H1 (cell line): ENCODE measurements at regions not wholly inside any gene's neighbourhood (a gene's known extent, or its start where the extent isn't known, plus 50 kb on each side); places are given as distances from the start of the nearest gene placed in this dataset.

ENCODE experiments used
- CTCF ChIA-PET: fragments of 300-600 bp; sonication (Branson Sonifier 250); formaldehyde crosslinking; loops from one replicate; lab custom pipeline; 2021; ENCODE audit not compliant: partially characterized antibody; lab: Charles Lee
- POLR2A ChIA-PET: fragments of 300-600 bp; sonication (Branson Sonifier 250); formaldehyde crosslinking; loops from one replicate; lab custom pipeline; 2021; ENCODE audit warnings: inconsistent platforms; ENCODE audit not compliant: partially characterized antibody; lab: Charles Lee
- DNase-seq, 2 experiments: peaks; one replicate each; pipeline versions ENCODE4 v3.0.0 to v3.0.0-alpha.2; 2010 to 2022; ENCODE audit warnings: low spot score in 2 of 2, low read depth in 1 of 2, mixed read lengths in 1 of 2
- FAIRE-seq: peaks from 2 replicates; lab custom pipeline; 2011; peaks lifted over from hg19 to GRCh38; lab: Jason Lieb, UNC
- H2AFZ ChIP-seq: 2 replicates; pipeline ENCODE4 v1.8.1; 2012; ENCODE audit warnings: low read length, inconsistent platforms
- H2AK5ac ChIP-seq: 2 replicates; pipeline ENCODE4 v1.6.1; 2013; ENCODE audit warnings: low read depth, low read length
- H2BK120ac ChIP-seq: replicated peaks from 2 replicates; pipeline ENCODE3; 2013; ENCODE audit warnings: low read depth, low read length, inconsistent platforms
- H2BK12ac ChIP-seq: 2 replicates; pipeline ENCODE4 v1.6.1; 2013; ENCODE audit warnings: low read depth, low read length
- H2BK15ac ChIP-seq: 2 replicates; pipeline ENCODE4 v1.6.1; 2013; ENCODE audit warnings: low read length
- H2BK20ac ChIP-seq: 2 replicates; pipeline ENCODE4 v1.6.1; 2013; ENCODE audit warnings: low read length
- H2BK5ac ChIP-seq: 2 replicates; pipeline ENCODE4 v1.6.1; 2013; ENCODE audit warnings: low read depth, low read length
- H3K14ac ChIP-seq: 2 replicates; pipeline ENCODE4 v1.6.1; 2013; ENCODE audit warnings: inconsistent platforms; ENCODE audit not compliant: insufficient read length
- H3K18ac ChIP-seq: 2 replicates; pipeline ENCODE4 v1.6.1; 2013; ENCODE audit warnings: low read length; ENCODE audit errors: extremely low read depth
- H3K23ac ChIP-seq: 2 replicates; pipeline ENCODE4 v1.6.1; 2013; ENCODE audit warnings: inconsistent platforms; ENCODE audit not compliant: insufficient read length
- H3K23me2 ChIP-seq: 2 replicates; pipeline ENCODE4 v1.6.1; 2013; ENCODE audit warnings: low read depth, low read length
- H3K27ac ChIP-seq: 2 replicates; pipeline ENCODE4 v1.6.1; 2011; ENCODE audit warnings: low read depth, low read length, inconsistent platforms
- H3K27me3 ChIP-seq, 4 experiments: replicated peaks in 1 of 4; 1 replicate in 1 of 4; 2 replicates in 3 of 4; pipeline versions ENCODE4 v1.6.1 to v1.8.1; 2011 to 2013; ENCODE audit warnings: low read length in 3 of 4, mild to moderate bottlenecking in 3 of 4, inconsistent platforms in 2 of 4, mixed read lengths in 2 of 4, moderate library complexity in 1 of 4; ENCODE audit not compliant: control insufficient read depth in 3 of 4, insufficient read depth in 3 of 4; ENCODE audit errors: extremely low read depth in 1 of 4
- H3K36me3 ChIP-seq, 4 experiments: 2 replicates each; pipeline versions ENCODE4 v1.6.1 to v1.8.1; 2011 to 2013; ENCODE audit warnings: mild to moderate bottlenecking in 4 of 4, low read length in 3 of 4, moderate library complexity in 2 of 4, control low read depth in 1 of 4, inconsistent platforms in 1 of 4; ENCODE audit not compliant: insufficient read depth in 4 of 4, control insufficient read depth in 2 of 4
- H3K4ac ChIP-seq: replicated peaks from 2 replicates; pipeline ENCODE3; 2013; ENCODE audit warnings: low read length, low read depth, mixed read lengths, inconsistent platforms; ENCODE audit not compliant: insufficient read length
- H3K4me1 ChIP-seq, 4 experiments: replicated peaks in 1 of 4; 1 replicate in 1 of 4; 2 replicates in 3 of 4; pipeline versions ENCODE4 v1.6.1 to v1.8.1; 2011 to 2013; ENCODE audit warnings: low read length in 3 of 4, inconsistent platforms in 2 of 4, mixed read lengths in 1 of 4; ENCODE audit not compliant: insufficient read depth in 4 of 4, control insufficient read depth in 3 of 4
- H3K4me2 ChIP-seq, 2 experiments: 2 replicates each; pipeline versions ENCODE4 v1.6.1 to v1.8.1; 2011 to 2013; ENCODE audit warnings: low read depth in 2 of 2, low read length in 2 of 2, control low read depth in 1 of 2, inconsistent platforms in 1 of 2, mild to moderate bottlenecking in 1 of 2; ENCODE audit not compliant: insufficient read depth in 1 of 2
- H3K4me3 ChIP-seq, 4 experiments: fragments of 200-600, 300-600 bp in 1 of 4; sonication (generic), shearing (Covaris generic), sonication (Bioruptor Twin) in 1 of 4; 2 replicates each; pipeline versions ENCODE4 v1.5.1 to v1.8.1; 2011 to 2016; ENCODE audit warnings: low read length in 4 of 4, low read depth in 3 of 4, control low read depth in 2 of 4, inconsistent platforms in 2 of 4, mild to moderate bottlenecking in 2 of 4, mixed read lengths in 1 of 4, moderate library complexity in 1 of 4; ENCODE audit not compliant: insufficient read depth in 2 of 4; ENCODE audit errors: extremely low read depth in 1 of 4
- H3K56ac ChIP-seq: replicated peaks from 2 replicates; pipeline ENCODE3; 2013; ENCODE audit warnings: low read depth, mild to moderate bottlenecking, mixed read lengths, low read length, inconsistent platforms; ENCODE audit not compliant: insufficient read length
- H3K79me1 ChIP-seq: 2 replicates; pipeline ENCODE4 v1.6.1; 2013; ENCODE audit warnings: low read depth, low read length, control low read depth
- H3K79me2 ChIP-seq, 2 experiments: 2 replicates each; pipeline versions ENCODE4 v1.6.1 to v1.8.1; 2012 to 2013; ENCODE audit warnings: low read length in 2 of 2, mild to moderate bottlenecking in 2 of 2, inconsistent platforms in 1 of 2; ENCODE audit not compliant: insufficient read depth in 2 of 2, control insufficient read depth in 1 of 2
- H3K9ac ChIP-seq, 4 experiments: replicated peaks in 1 of 4; 1 replicate in 1 of 4; 2 replicates in 3 of 4; pipeline versions ENCODE4 v1.6.1 to v1.8.1; 2011 to 2013; ENCODE audit warnings: low read depth in 3 of 4, low read length in 3 of 4, control low read depth in 2 of 4, mild to moderate bottlenecking in 2 of 4, moderate library complexity in 2 of 4, inconsistent platforms in 1 of 4; ENCODE audit errors: extremely low read depth in 1 of 4
- H3K9me3 ChIP-seq, 2 experiments: 2 replicates each; pipeline versions ENCODE4 v1.6.1 to v1.8.1; 2012 to 2013; ENCODE audit warnings: mild to moderate bottlenecking in 2 of 2, moderate library complexity in 2 of 2, control low read depth in 1 of 2, inconsistent platforms in 1 of 2, low read depth in 1 of 2, low read length in 1 of 2, mixed read lengths in 1 of 2; ENCODE audit not compliant: insufficient read depth in 2 of 2
- H4K20me1 ChIP-seq, 2 experiments: replicated peaks in 1 of 2; 2 replicates each; pipeline versions ENCODE3 to v1.8.1; 2011 to 2013; ENCODE audit warnings: inconsistent platforms in 2 of 2, low read length in 2 of 2, mild to moderate bottlenecking in 1 of 2; ENCODE audit not compliant: insufficient read depth in 2 of 2, control insufficient read depth in 1 of 2
- H4K5ac ChIP-seq: 2 replicates; pipeline ENCODE4 v1.6.1; 2013; ENCODE audit warnings: low read length, low read depth, mixed read lengths, inconsistent platforms; ENCODE audit not compliant: insufficient read length
- H4K8ac ChIP-seq: 2 replicates; pipeline ENCODE4 v1.8.0; 2013; ENCODE audit warnings: mild to moderate bottlenecking, moderate library complexity, low read length, inconsistent platforms; ENCODE audit not compliant: insufficient read depth; ENCODE audit errors: extremely low read depth
- H4K91ac ChIP-seq: replicated peaks from 2 replicates; pipeline ENCODE3; 2013; ENCODE audit warnings: low read length, mixed read lengths, inconsistent platforms; ENCODE audit not compliant: insufficient read length
- ATF3 ChIP-seq: IDR thresholded peaks from 2 replicates; pipeline ENCODE4 v1.6.1; 2011; ENCODE audit warnings: low read depth, mild to moderate bottlenecking, low read length; ENCODE audit not compliant: insufficient read depth
- NANOG ChIP-seq: IDR thresholded peaks from 2 replicates; pipeline ENCODE4 v1.6.1; 2011; ENCODE audit warnings: low read length, low read depth, mild to moderate bottlenecking, inconsistent platforms; ENCODE audit not compliant: insufficient read depth, poor library complexity, severe bottlenecking
- WGBS, 2 experiments: shearing (Covaris generic) in 1 of 2; methylation state at CpG; one replicate each; pipeline versions ENCODE4 v1.1.6 to v1.1.7; 2013 to 2015; ENCODE audit warnings: low lambda C conversion rate in 2 of 2, mixed read lengths in 2 of 2, inconsistent platforms in 1 of 2, low coverage in 1 of 2, missing lambda C conversion rate in 1 of 2; ENCODE audit not compliant: insufficient replicate concordance in 2 of 2, insufficient coverage in 1 of 2, insufficient read length in 1 of 2; ENCODE audit errors: extremely low coverage in 1 of 2, missing lambda C conversion rate in 1 of 2; 5-methylcytosine and 5-hydroxymethylcytosine counted together

- Histone ChIP-seq H3K9ac (no peak overlapping the region), H2BK120ac (no peak overlapping the region), H4K5ac (no peak overlapping the region), H4K20me1 (no peaks in the 10 kb centered on the region), H2BK5ac (no peak overlapping the region), H3K4me2 (no peak overlapping the region), H3K36me3 (no peaks in the 10 kb centered on the region; a peak in 1 of 8 replicates), H3K4ac (no peak overlapping the region), H3K9me3 (no peaks in the 10 kb centered on the region), H3K23ac (no peak overlapping the region), H2BK12ac (no peak overlapping the region), H2BK15ac (no peak overlapping the region), H2AK5ac (no peak overlapping the region), H3K4me1 (no peaks in the 10 kb centered on the region), H3K23me2 (no peaks in the 10 kb centered on the region), H3K27ac (no peak overlapping the region), H3K4me3 (no peak overlapping the region), H2BK20ac (no peak overlapping the region), H2AFZ (no peak overlapping the region), H3K18ac (no peak overlapping the region), H4K91ac (no peak overlapping the region), H4K8ac (no peak overlapping the region), H3K79me2 (no peaks in the 10 kb centered on the region), H3K56ac (no peak overlapping the region), H3K27me3 (no peaks in the 10 kb centered on the region), H3K14ac (no peak overlapping the region), H3K79me1 (no peaks in the 10 kb centered on the region)
- CTCF ChIA-PET = interaction anchor here (0.7 to 2.0 kb wide), 2 partner anchors 10 to 19 kb away, joined by 3 to 4 read pairs; no protein-coding TSS in a partner anchor
- DNase-seq (peak in 1 of 2 experiments; percentile 14), FAIRE-seq (no peak)
- WGBS, 2 experiments = 91% methylated on average over 8 of the region's 8 CpGs; no CpG with 5 or more reads in 1 of the 2 experiments
- POLR2A ChIA-PET = no interaction called here
- TF ChIP-seq ATF3 (no peak), NANOG (no peak)
Observed at GRCh38 chr2:19839438-19839837, 62.3 kb downstream of the TTC32 start.
